GM12891 (cell line): ENCODE measurements at regions not wholly inside any gene's neighbourhood (a gene's known extent, or its start where the extent isn't known, plus 50 kb on each side); places are given as distances from the start of the nearest gene placed in this dataset.
A peak's percentile ranks its signal among the peaks of the same experiment; 100 is the strongest.
"Not testable (repeated sequence)": the region's sequence is repeated elsewhere in the genome, so short reads cannot be mapped to it uniquely, and the experiment has no call there.

Source experiments
- DNase-seq: peaks from one replicate; pipeline ENCODE4 v3.0.0; 2011; ENCODE audit warnings: low spot score; ENCODE audit not compliant: insufficient read length
- FAIRE-seq: peaks from 2 replicates; lab custom pipeline; 2011; peaks lifted over from hg19 to GRCh38; lab: Jason Lieb, UNC
- PAX5 ChIP-seq: IDR thresholded peaks from 2 replicates; pipeline ENCODE4 v1.6.1; 2011; ENCODE audit warnings: low read length, moderate library complexity, mild to moderate bottlenecking; ENCODE audit not compliant: insufficient read depth, severe bottlenecking
- POLR2A ChIP-seq: IDR thresholded peaks from 2 replicates; pipeline ENCODE4 v1.6.1; 2011; ENCODE audit warnings: low read depth, low read length, control low read depth
- POLR2AphosphoS5 ChIP-seq: IDR thresholded peaks from 2 replicates; pipeline ENCODE4 v1.6.1; 2011; ENCODE audit warnings: low read depth, low read length, control low read depth
- POU2F2 ChIP-seq: IDR thresholded peaks from 2 replicates; pipeline ENCODE4 v1.6.1; 2011; ENCODE audit warnings: low read depth, mild to moderate bottlenecking, control low read depth, low read length, moderate library complexity
- SPI1 ChIP-seq: IDR thresholded peaks from 2 replicates; pipeline ENCODE4 v1.6.1; 2011; ENCODE audit warnings: low read depth, low read length, control low read depth
- TAF1 ChIP-seq: IDR thresholded peaks from 2 replicates; pipeline ENCODE4 v1.6.1; 2011; ENCODE audit warnings: low read depth, low read length, control low read depth

GRCh38 chr4:71216316-71216959, 122.4 kb upstream of the SLC4A4 start:
- no peak for FAIRE-seq
- DNase-seq = no peak
- TF ChIP-seq POU2F2 (no peak), POLR2A (no peak), TAF1 (no peak), POLR2AphosphoS5 (no peak), PAX5 (no peak), SPI1 (no peak)

- TF ChIP-seq TAF1 = no peak
- no peak for TF ChIP-seq POU2F2
- no peak for TF ChIP-seq PAX5
- no peak for TF ChIP-seq POLR2A
- TF ChIP-seq SPI1 = no peak
- no peak for TF ChIP-seq POLR2AphosphoS5
- FAIRE-seq = no peak
- no peak for DNase-seq
Observed at GRCh38 chr4:71217688-71218087, 121.1 kb upstream of the SLC4A4 start.

- DNase-seq, FAIRE-seq: not testable (repeated sequence)
Observed at GRCh38 chr4:71220848-71221247, 118.0 kb upstream of the SLC4A4 start.

- FAIRE-seq (no peak), DNase-seq (no peak)
- TF ChIP-seq POLR2A (no peak), POU2F2 (no peak), TAF1 (no peak), SPI1 (no peak), PAX5 (no peak), POLR2AphosphoS5 (no peak)
Observed at GRCh38 chr4:71221510-71222466, 117.0 kb upstream of the SLC4A4 start.

GRCh38 chr4:71222661-71223060, 116.2 kb upstream of the SLC4A4 start:
- TF ChIP-seq POU2F2 (no peak), SPI1 (no peak), POLR2A (no peak), TAF1 (no peak)
- FAIRE-seq (no peak), DNase-seq (no peak)

- no peak for DNase-seq
- FAIRE-seq = no peak
- TF ChIP-seq POLR2AphosphoS5 (no peak), PAX5 (no peak), SPI1 (no peak), POU2F2 (no peak), POLR2A (no peak), TAF1 (no peak)
Observed at GRCh38 chr4:71229477-71230270, 109.1 kb upstream of the SLC4A4 start.

- no peak for DNase-seq
- no peak for FAIRE-seq
- no peak for TF ChIP-seq POLR2AphosphoS5
- no peak for TF ChIP-seq PAX5
- TF ChIP-seq TAF1 = no peak
- TF ChIP-seq POU2F2 = no peak
- TF ChIP-seq SPI1 = 0 out of 2 replicates have a peak, but pooled peaks have one; percentile 7
Observed at GRCh38 chr4:71230271-71231128, 108.3 kb upstream of the SLC4A4 start.

- no peak for FAIRE-seq
Observed at GRCh38 chr4:71231129-71232055, 107.4 kb upstream of the SLC4A4 start.

More at GRCh38 chr4:71231129-71232055, 107.4 kb upstream of the SLC4A4 start:
- no peak for TF ChIP-seq SPI1
- TF ChIP-seq PAX5 = no peak
- no peak for TF ChIP-seq POU2F2
- TF ChIP-seq POLR2AphosphoS5 = no peak
- no peak for TF ChIP-seq POLR2A
- TF ChIP-seq TAF1 = no peak
- no peak for DNase-seq
